LNCAP (cell line): ENCODE measurements at regions not wholly inside any gene's neighbourhood (a gene's known extent, or its start where the extent isn't known, plus 50 kb on each side); places are given as distances from the start of the nearest gene placed in this dataset.

Source experiments
- TF ChIP-seq, protein P1 (sequence below): fragments of 450-650 bp; IDR thresholded peaks from 2 replicates; pipeline ENCODE4 v1.5.1; 2017; ENCODE audit warnings: mild to moderate bottlenecking

DNA sequence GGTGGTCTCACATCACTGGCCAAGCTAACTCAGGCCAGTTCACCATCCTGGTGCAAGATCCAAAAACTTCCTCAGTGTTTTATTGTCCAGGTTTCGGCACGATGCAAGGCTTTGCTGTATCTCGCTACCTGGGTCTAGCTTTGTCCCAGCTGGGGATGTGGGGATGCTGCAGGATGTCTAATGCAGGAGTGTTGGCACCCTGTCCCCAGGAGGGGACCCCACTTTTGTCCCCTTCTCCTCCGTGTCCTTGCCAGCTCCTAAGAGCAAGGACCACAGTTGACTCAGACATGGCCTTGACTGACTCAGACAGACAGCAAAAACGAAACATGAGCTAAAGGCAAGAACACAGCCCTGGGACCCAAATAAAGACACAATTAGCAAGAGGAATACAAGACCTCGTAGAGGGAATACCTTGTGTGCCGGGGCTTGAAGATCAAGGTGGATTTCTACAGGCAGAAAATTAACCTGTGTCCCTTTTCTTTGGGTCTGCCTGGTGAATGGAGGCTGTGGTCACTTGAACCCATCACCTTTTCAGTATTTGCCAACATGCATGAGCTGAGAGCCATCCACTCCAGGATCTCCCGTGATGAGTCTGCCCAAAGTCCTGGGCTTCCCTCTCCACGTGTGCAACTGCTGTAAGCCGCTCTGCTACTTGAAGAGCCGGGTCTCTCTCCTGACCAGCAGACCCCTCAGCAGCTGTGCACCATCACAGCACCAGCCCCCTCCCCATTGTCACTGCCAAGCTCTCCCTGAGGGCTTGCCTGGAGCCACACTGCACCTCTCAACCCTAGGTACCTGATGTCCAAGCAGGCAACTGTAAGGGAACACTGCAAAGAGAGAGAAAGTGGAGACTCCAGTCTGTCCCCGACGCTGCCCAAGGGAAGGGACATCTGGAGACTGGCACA lies 149.5 kb upstream of the ZNF507 start:
- TF ChIP-seq, protein P1, sequence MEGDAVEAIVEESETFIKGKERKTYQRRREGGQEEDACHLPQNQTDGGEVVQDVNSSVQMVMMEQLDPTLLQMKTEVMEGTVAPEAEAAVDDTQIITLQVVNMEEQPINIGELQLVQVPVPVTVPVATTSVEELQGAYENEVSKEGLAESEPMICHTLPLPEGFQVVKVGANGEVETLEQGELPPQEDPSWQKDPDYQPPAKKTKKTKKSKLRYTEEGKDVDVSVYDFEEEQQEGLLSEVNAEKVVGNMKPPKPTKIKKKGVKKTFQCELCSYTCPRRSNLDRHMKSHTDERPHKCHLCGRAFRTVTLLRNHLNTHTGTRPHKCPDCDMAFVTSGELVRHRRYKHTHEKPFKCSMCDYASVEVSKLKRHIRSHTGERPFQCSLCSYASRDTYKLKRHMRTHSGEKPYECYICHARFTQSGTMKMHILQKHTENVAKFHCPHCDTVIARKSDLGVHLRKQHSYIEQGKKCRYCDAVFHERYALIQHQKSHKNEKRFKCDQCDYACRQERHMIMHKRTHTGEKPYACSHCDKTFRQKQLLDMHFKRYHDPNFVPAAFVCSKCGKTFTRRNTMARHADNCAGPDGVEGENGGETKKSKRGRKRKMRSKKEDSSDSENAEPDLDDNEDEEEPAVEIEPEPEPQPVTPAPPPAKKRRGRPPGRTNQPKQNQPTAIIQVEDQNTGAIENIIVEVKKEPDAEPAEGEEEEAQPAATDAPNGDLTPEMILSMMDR: no peak

- TF ChIP-seq, protein P1: no peak
These were observed 148.6 kb upstream of the ZNF507 start for GRCh38 chr19:32196690-32197420.

- TF ChIP-seq, protein P1: no peak
These were observed 147.2 kb upstream of the ZNF507 start for GRCh38 chr19:32197896-32198882.

DNA sequence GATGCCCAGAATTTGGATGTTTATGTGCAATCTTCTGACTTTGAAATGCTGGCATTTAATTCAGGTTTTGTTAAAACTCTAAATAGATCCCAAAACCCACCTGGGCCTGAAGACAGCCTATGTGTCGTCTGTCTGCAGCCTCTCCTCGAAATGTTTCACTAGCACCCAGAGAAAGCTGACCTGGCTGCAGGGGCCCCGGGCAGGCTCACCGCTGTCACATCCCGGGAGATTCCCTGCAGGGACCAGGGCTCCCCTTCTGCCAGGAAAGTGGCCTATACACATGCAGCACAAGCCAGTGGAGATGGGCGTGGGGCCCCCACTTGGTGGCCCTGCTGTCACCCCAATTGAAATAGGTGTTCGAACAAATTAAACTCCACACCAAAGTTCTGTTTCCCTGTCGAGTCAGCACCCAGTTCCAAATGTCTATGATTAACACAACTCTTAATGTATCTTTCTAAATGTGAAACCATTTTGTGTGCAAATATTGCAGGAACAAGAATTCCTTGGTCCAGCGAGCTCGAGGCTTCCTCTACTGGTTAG lies 145.8 kb upstream of the ZNF507 start:
- TF ChIP-seq, protein P1: no peak

DNA sequence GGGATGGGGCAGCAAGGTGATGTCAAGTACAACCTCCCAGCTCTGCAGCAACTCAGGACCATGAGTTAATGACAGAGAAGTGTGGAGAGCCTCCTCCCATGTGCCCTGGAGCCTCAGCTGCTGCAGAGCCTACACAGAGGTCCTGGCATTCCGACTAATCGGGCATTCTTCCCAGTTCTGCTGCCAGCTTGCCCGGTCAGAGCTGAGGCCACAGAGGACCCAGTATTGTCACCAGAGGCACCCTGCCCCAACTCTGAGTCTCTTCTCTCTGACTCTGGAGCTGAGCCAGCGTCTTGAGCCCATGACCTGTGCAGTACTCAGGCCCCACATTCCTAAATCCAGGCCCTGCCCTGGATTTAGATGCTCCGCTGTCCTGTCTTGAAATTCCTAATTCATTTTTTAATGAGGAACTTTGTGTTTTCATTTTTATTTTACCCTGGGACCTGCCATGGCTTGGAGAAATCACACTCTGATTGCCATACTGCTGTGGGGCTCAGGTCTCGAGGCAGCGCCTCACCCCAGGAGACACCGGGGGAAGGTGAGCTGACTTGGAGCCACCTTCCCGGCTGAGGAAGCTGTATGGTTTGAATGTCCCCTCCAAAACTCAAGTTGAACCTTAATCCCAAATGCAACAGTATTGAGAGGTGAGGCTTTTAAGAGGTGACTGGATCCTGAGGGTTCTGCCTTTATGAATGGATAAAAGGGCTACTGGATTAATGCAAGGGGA lies 144.9 kb upstream of the ZNF507 start:
- TF ChIP-seq, protein P1: no peak

- TF ChIP-seq, protein P1: no peak
These were observed 144.2 kb upstream of the ZNF507 start for GRCh38 chr19:32201211-32201610.
